Tibial nerve (tissue), 4 donors: ENCODE measurements at regions not wholly inside any gene's neighbourhood (a gene's known extent, or its start where the extent isn't known, plus 50 kb on each side); places are given as distances from the start of the nearest gene placed in this dataset.

Experiments used
- DNase-seq, 2 donors: peaks; one replicate each; pipeline ENCODE4 v3.0.0-alpha.2; 2019; ENCODE audit warnings: low spot score in 2 of 2
- H3K27ac ChIP-seq, 4 donors: fragments of 200-600 bp; sonication (generic) in 3 of 4; one replicate each; pipeline ENCODE4 v1.5.1; 2017 to 2019; ENCODE audit warnings: mild to moderate bottlenecking in 1 of 4
- H3K27me3 ChIP-seq, 2 donors: fragments of 200-600 bp; sonication (generic) in 1 of 2; one replicate each; pipeline versions ENCODE4 v1.5.1 to v1.6.0; 2017 to 2019
- H3K36me3 ChIP-seq, 3 donors: fragments of 200-600 bp; sonication (generic); one replicate each; pipeline ENCODE4 v1.5.1; 2018 to 2019
- H3K4me1 ChIP-seq, 4 donors: fragments of 200-600 bp; sonication (generic) in 3 of 4; one replicate each; pipeline ENCODE4 v1.5.1; 2017 to 2019
- H3K4me3 ChIP-seq, 4 donors: fragments of 200-600 bp; sonication (generic) in 3 of 4; one replicate each; pipeline ENCODE4 v1.5.1; 2017 to 2019; ENCODE audit warnings: mild to moderate bottlenecking in 1 of 4, moderate library complexity in 1 of 4
- H3K9me3 ChIP-seq, 4 donors: fragments of 200-600 bp; sonication (generic) in 3 of 4; one replicate each; pipeline ENCODE4 v1.5.1; 2017 to 2019
- CTCF ChIP-seq, 5 experiments: fragments of 200-600 bp in 3 of 5; fragments of 450-650 bp in 2 of 5; sonication (generic) in 3 of 5; IDR thresholded peaks; one replicate each; pipeline ENCODE4 v1.5.1; 2016 to 2019; ENCODE audit warnings: antibody characterized with exemption in 5 of 5, mild to moderate bottlenecking in 3 of 5, moderate library complexity in 2 of 5
- EP300 ChIP-seq, 2 donors: sonication (generic); formaldehyde crosslinking; IDR thresholded peaks; one replicate each; pipeline ENCODE4 v1.6.1; 2017; ENCODE audit warnings: antibody characterized with exemption in 2 of 2, mild to moderate bottlenecking in 1 of 2
- POLR2A ChIP-seq, 2 donors: fragments of 450-650 bp; IDR thresholded peaks; one replicate each; pipeline ENCODE4 v1.6.1; 2017; ENCODE audit warnings: antibody characterized with exemption in 2 of 2, mild to moderate bottlenecking in 2 of 2, moderate library complexity in 2 of 2
- WGBS, 2 donors: methylation state at CpG; one replicate each; pipeline ENCODE4 v1.1.5; 2018; 5-methylcytosine and 5-hydroxymethylcytosine counted together

DNA sequence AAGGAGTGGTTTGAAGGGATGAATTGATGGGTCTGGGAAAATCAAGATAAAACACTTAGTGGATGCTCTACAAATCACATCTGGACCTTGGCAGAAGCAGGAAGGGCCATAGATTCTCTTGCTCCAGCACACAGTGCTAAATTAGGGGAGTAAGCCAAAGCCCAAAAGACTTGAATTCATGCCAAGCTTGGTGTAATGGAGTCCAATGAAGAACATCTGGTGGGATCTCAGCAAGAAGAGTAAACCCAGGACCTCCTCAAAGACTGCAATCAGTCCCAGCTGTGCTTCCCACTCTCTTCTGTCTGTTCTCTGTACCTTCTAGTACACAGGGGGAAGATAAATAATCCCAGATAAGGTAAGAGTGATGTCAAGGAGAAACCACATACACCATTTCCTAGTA, 683.4 kb downstream of the RNF144B start:
- no peak overlapping the region for H3K27ac ChIP-seq
- no peaks in the 10 kb centered on the region for H3K4me1 ChIP-seq
- no peak overlapping the region for H3K4me3 ChIP-seq
- H3K36me3 ChIP-seq: no peaks in the 10 kb centered on the region
- TF ChIP-seq POLR2A (IDR thresholded peaks at IDR 0.05) (no peak), EP300 (IDR thresholded peaks at IDR 0.05) (no peak), CTCF (IDR thresholded peaks at IDR 0.05) (no peak)
- no peak for DNase-seq
- no peaks in the 10 kb centered on the region for H3K27me3 ChIP-seq
- H3K9me3 ChIP-seq: peaks cover 0 to 28% (median 7%) of the 10 kb centered on the region in 4 donors

GRCh38 chr6:19083801-19084200, 696.7 kb downstream of the RNF144B start:
- WGBS, 2 donors: 31 to 44% methylated on average over 1 of the region's 1 CpG
- no peak for DNase-seq
- no peaks in the 10 kb centered on the region for H3K27me3 ChIP-seq
- H3K36me3 ChIP-seq: no peaks in the 10 kb centered on the region
- TF ChIP-seq POLR2A (IDR thresholded peaks at IDR 0.05) (no peak), CTCF (IDR thresholded peaks at IDR 0.05) (no peak), EP300 (IDR thresholded peaks at IDR 0.05) (no peak)
- no peak overlapping the region for H3K4me3 ChIP-seq
- no peaks in the 10 kb centered on the region for H3K4me1 ChIP-seq
- H3K27ac ChIP-seq: no peak overlapping the region
- H3K9me3 ChIP-seq: no peaks in the 10 kb centered on the region

DNA sequence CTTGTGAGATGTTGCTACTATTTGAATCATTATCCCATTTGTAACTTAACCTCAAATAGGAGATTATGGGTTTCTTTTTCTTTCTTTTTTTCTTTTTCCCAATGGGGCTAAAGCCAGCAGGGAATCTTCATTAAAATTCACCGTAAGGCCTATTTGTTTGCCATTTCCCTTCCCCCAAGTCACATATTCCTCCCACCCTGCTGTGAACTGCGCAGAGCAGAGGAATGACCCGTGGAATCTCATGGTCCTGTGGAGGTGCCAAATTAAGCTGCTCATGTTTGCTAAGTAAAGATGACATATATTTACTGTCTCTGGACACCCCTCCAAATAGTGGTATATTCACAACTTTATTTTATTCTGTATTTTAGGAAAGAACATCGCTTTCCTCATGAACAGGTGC, 699.3 kb downstream of the RNF144B start:
- Histone ChIP-seq H3K4me3 (no peak overlapping the region), H3K9me3 (no peaks in the 10 kb centered on the region), H3K27ac (no peak overlapping the region), H3K4me1 (no peaks in the 10 kb centered on the region), H3K36me3 (no peaks in the 10 kb centered on the region), H3K27me3 (no peaks in the 10 kb centered on the region)
- TF ChIP-seq EP300 (IDR thresholded peaks at IDR 0.05) (no peak), CTCF (IDR thresholded peaks at IDR 0.05) (no peak), POLR2A (IDR thresholded peaks at IDR 0.05) (no peak)
- no peak for DNase-seq
- WGBS, 2 donors: 72 to 73% methylated on average over 4 of the region's 4 CpGs

DNA sequence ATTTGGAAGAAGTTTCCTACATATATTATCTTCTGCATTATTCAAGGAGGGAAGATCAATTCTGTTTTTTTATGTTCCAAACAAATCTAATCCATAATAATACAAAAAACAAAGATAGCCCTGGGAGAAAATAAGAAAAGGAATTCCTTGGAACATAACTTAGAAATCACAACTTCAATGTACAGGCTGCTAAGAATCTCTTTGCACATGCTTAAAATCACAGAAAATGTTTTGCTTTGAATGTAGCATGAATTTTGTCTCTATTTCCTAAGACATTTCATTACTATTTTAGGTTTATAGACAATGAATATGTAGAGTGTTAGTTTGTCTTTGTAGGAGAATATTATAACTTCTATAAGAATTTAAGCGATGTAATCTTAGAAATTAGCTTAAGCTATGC, 700.1 kb downstream of the RNF144B start:
- 91 to 99% methylated on average over 1 of the region's 1 CpG for WGBS, 2 donors
- no peak for DNase-seq
- no peaks in the 10 kb centered on the region for H3K36me3 ChIP-seq
- no peak for TF ChIP-seq CTCF (IDR thresholded peaks at IDR 0.05)
- no peak for TF ChIP-seq EP300 (IDR thresholded peaks at IDR 0.05)
- TF ChIP-seq POLR2A (IDR thresholded peaks at IDR 0.05): no peak
- no peak overlapping the region for H3K27ac ChIP-seq
- H3K4me1 ChIP-seq: no peaks in the 10 kb centered on the region
- no peak overlapping the region for H3K4me3 ChIP-seq
- no peaks in the 10 kb centered on the region for H3K27me3 ChIP-seq
- no peaks in the 10 kb centered on the region for H3K9me3 ChIP-seq

- Histone ChIP-seq H3K4me3 (no peak overlapping the region), H3K36me3 (no peaks in the 10 kb centered on the region), H3K27me3 (no peaks in the 10 kb centered on the region), H3K9me3 (no peaks in the 10 kb centered on the region), H3K27ac (no peak overlapping the region), H3K4me1 (no peaks in the 10 kb centered on the region)
- DNase-seq: no peak
- 83 to 93% methylated on average over 1 of the region's 1 CpG for WGBS, 2 donors
- no peak for TF ChIP-seq CTCF (IDR thresholded peaks at IDR 0.05)
Measured at GRCh38 chr6:19087897-19088296, 700.7 kb downstream of the RNF144B start.
